PC-3 (cell line): ENCODE measurements at regions not wholly inside any gene's neighbourhood (a gene's known extent, or its start where the extent isn't known, plus 50 kb on each side); places are given as distances from the start of the nearest gene placed in this dataset.

Experiments
- CTCF ChIP-seq: fragments of 300-600 bp; sonication (generic); conservative IDR thresholded peaks from 2 replicates; pipeline ENCODE4 v1.5.1; 2017; ENCODE audit warnings: antibody characterized with exemption, low read depth, mild to moderate bottlenecking, low read length
- EZH2 ChIP-seq: fragments of 300-600 bp; sonication (generic); IDR thresholded peaks from one replicate; pipeline ENCODE4 v1.6.1; 2017; ENCODE audit warnings: antibody characterized with exemption, mild to moderate bottlenecking, low read length; ENCODE audit not compliant: unreplicated experiment

- no peak for TF ChIP-seq CTCF
- no peak for TF ChIP-seq EZH2
Measured at GRCh38 chr3:187823746-187824145, 78.5 kb upstream of the BCL6 start.
